22Rv1 (cell line): ENCODE measurements at regions not wholly inside any gene's neighbourhood (a gene's known extent, or its start where the extent isn't known, plus 50 kb on each side); places are given as distances from the start of the nearest gene placed in this dataset.

ENCODE experiments used
- H3K27ac ChIP-seq: fragments of 450-650 bp; 2 replicates; pipeline ENCODE4 v1.5.1; 2017
- CTCF ChIP-seq: fragments of 450-650 bp; IDR thresholded peaks from 2 replicates; pipeline ENCODE4 v1.5.1; 2017; ENCODE audit warnings: mild to moderate bottlenecking
- ZFX ChIP-seq: fragments of 450-650 bp; IDR thresholded peaks from 2 replicates; pipeline ENCODE4 v1.6.1; 2017; ENCODE audit warnings: antibody characterized with exemption, borderline replicate concordance

- TF ChIP-seq ZFX (no peak), CTCF (no peak)
- H3K27ac ChIP-seq, result no peak overlapping the region
Measured at GRCh38 chr18:72470391-72470790, 73.8 kb downstream of the CBLN2 start.

- H3K27ac ChIP-seq, result no peak overlapping the region
- TF ChIP-seq CTCF (no peak), ZFX (no peak)
Measured at GRCh38 chr18:72468021-72468710, 76.0 kb downstream of the CBLN2 start.

- TF ChIP-seq CTCF, result no peak
- no peak for TF ChIP-seq ZFX
- H3K27ac ChIP-seq, result no peak overlapping the region
Measured at GRCh38 chr18:72460210-72460680, 83.9 kb downstream of the CBLN2 start.

GRCh38 chr18:72458271-72458670 lies 85.9 kb downstream of the CBLN2 start:
- H3K27ac ChIP-seq, result no peak overlapping the region
- no peak for TF ChIP-seq CTCF

- H3K27ac ChIP-seq, result no peak overlapping the region
- TF ChIP-seq ZFX, result no peak
- TF ChIP-seq CTCF, result no peak
Measured at GRCh38 chr18:72456802-72457201, 87.3 kb downstream of the CBLN2 start.

GRCh38 chr18:72452328-72452727 lies 91.8 kb downstream of the CBLN2 start:
- no peak overlapping the region for H3K27ac ChIP-seq
- TF ChIP-seq CTCF (no peak), ZFX (no peak)

- TF ChIP-seq CTCF (no peak), ZFX (no peak)
- no peak overlapping the region for H3K27ac ChIP-seq
Measured at GRCh38 chr18:72444798-72445155, 99.4 kb downstream of the CBLN2 start.
